HepG2 (cell line): ENCODE measurements at regions not wholly inside any gene's neighbourhood (a gene's known extent, or its start where the extent isn't known, plus 50 kb on each side); places are given as distances from the start of the nearest gene placed in this dataset.

ENCODE experiments used
- ATAC-seq: fragments of 200-7000 bp; cut with Tn5 transposase; 3 replicates; pipeline ENCODE4 v1.9.1; 2020; ENCODE audit warnings: mild to moderate bottlenecking, moderate library complexity
- BruUV-seq: library from RNA; stranded (reverse); fragments of 400-500 nt; replicated peaks from 2 replicates; lab custom pipeline; 2021; lab: Mats Ljungman, UMichigan
- CTCF ChIA-PET: fragments of 300-600 bp; formaldehyde crosslinking; extraction: SDS; loops from one replicate; lab custom pipeline; 2021; ENCODE audit warnings: low total read pairs, inconsistent platforms, low intra/inter-chr PET ratio; lab: Yijun Ruan, JAX
- POLR2A ChIA-PET: fragments of 350-600 bp; sonication (Branson Sonifier 250); formaldehyde crosslinking; loops from one replicate; lab custom pipeline; 2020; ENCODE audit warnings: antibody characterized with exemption, inconsistent platforms; lab: Yijun Ruan, JAX
- DNase-seq: peaks from one replicate; pipeline ENCODE4 v3.0.0-alpha.2; 2015; ENCODE audit warnings: low spot score
- FAIRE-seq: peaks from 3 replicates; lab custom pipeline; 2011; peaks lifted over from hg19 to GRCh38; lab: Jason Lieb, UNC
- H2AFZ ChIP-seq: one replicate; pipeline ENCODE4 v1.6.1; 2011; ENCODE audit warnings: low read length, inconsistent platforms
- H3K27ac ChIP-seq: fragments of 300-600 bp; 3 replicates; pipeline ENCODE4 v1.8.0; 2011; ENCODE audit warnings: mixed run types, mild to moderate bottlenecking, mixed read lengths, low read length, inconsistent platforms; ENCODE audit not compliant: insufficient read depth; ENCODE audit errors: extremely low read length
- H3K27me3 ChIP-seq, 2 experiments: fragments of 200-600 bp in 1 of 2; 2 replicates in 1 of 2; 3 replicates in 1 of 2; pipeline versions ENCODE4 v1.6.0 to v1.8.0; 2011; ENCODE audit warnings: low read length in 2 of 2, mild to moderate bottlenecking in 2 of 2, moderate library complexity in 2 of 2, inconsistent platforms in 1 of 2; ENCODE audit not compliant: insufficient read depth in 2 of 2, control insufficient read depth in 1 of 2
- H3K36me3 ChIP-seq, 2 experiments: fragments of 200-600 bp in 1 of 2; replicated peaks in 1 of 2; 2 replicates in 1 of 2; 3 replicates in 1 of 2; pipeline versions ENCODE4 v1.5.1 to v1.8.0; 2011; ENCODE audit warnings: low read length in 2 of 2, inconsistent platforms in 1 of 2; ENCODE audit not compliant: insufficient read depth in 2 of 2, control insufficient read depth in 1 of 2
- H3K4me1 ChIP-seq: 2 replicates; pipeline ENCODE4 v1.5.1; 2012; ENCODE audit warnings: low read length, inconsistent platforms; ENCODE audit not compliant: insufficient read depth
- H3K4me2 ChIP-seq: 2 replicates; pipeline ENCODE4 v1.6.0; 2011; ENCODE audit warnings: low read depth, low read length, inconsistent platforms
- H3K4me3 ChIP-seq, 3 experiments: fragments of 200-600 bp in 1 of 3; sonication (generic), shearing (Covaris generic) in 1 of 3; replicated peaks in 1 of 3; 2 replicates each; pipeline ENCODE4 v1.5.1; 2011 to 2016; ENCODE audit warnings: low read length in 3 of 3, inconsistent platforms in 2 of 3, low read depth in 2 of 3, mild to moderate bottlenecking in 2 of 3, control low read depth in 1 of 3, mixed read lengths in 1 of 3; ENCODE audit not compliant: insufficient read depth in 1 of 3
- H3K79me2 ChIP-seq: one replicate; pipeline ENCODE4 v1.6.1; 2011; ENCODE audit warnings: low read length, inconsistent platforms; ENCODE audit not compliant: insufficient read depth
- H3K9ac ChIP-seq: 2 replicates; pipeline ENCODE4 v1.6.0; 2011; ENCODE audit warnings: mild to moderate bottlenecking, low read depth, low read length, inconsistent platforms; ENCODE audit not compliant: insufficient read depth
- H3K9me3 ChIP-seq: 2 replicates; pipeline ENCODE4 v1.5.1; 2012; ENCODE audit warnings: mild to moderate bottlenecking, low read length
- H4K20me1 ChIP-seq: 2 replicates; pipeline ENCODE4 v1.6.0; 2011; ENCODE audit warnings: inconsistent platforms, mild to moderate bottlenecking, low read length, moderate library complexity; ENCODE audit not compliant: insufficient read depth
- CENPT ChIP-seq: sonication (generic); formaldehyde crosslinking; IDR thresholded peaks from 2 replicates; pipeline ENCODE4 v1.8.0; 2022; ENCODE audit warnings: low read depth, mild to moderate bottlenecking, moderate library complexity, missing genetic modification reagents
- CREM ChIP-seq, 2 experiments: sonication (generic) in 1 of 2; formaldehyde crosslinking in 1 of 2; IDR thresholded peaks; 2 replicates each; pipeline versions ENCODE4 v1.4.0 to v1.6.1; 2016 to 2020; ENCODE audit warnings: antibody characterized with exemption in 1 of 2, mild to moderate bottlenecking in 1 of 2, missing genetic modification reagents in 1 of 2
- IRX3 ChIP-seq: sonication (generic); formaldehyde crosslinking; IDR thresholded peaks from 2 replicates; pipeline ENCODE4 v1.8.1; 2023; ENCODE audit warnings: mild to moderate bottlenecking, low read depth, missing genetic modification reagents, borderline replicate concordance
- MAFF ChIP-seq: IDR thresholded peaks from 2 replicates; pipeline ENCODE4 v1.6.1; 2011; ENCODE audit warnings: low read depth, low read length, improper control_type of control experiment
- ZFP36 ChIP-seq: fragments of 150-350 bp; IDR thresholded peaks from 2 replicates; pipeline ENCODE4 v1.6.1; 2018; ENCODE audit warnings: borderline replicate concordance, low read length, low read depth; ENCODE audit not compliant: partially characterized antibody
- ZNF205 ChIP-seq: IDR thresholded peaks from 2 replicates; pipeline ENCODE4 v1.6.1; 2018; ENCODE audit warnings: missing biosample characterization, missing genetic modification reagents
- ZNF329 ChIP-seq: sonication (generic); formaldehyde crosslinking; IDR thresholded peaks from 2 replicates; pipeline ENCODE4 v1.9.0; 2021; ENCODE audit warnings: low read depth, mild to moderate bottlenecking, missing genetic modification reagents
- ZNF337 ChIP-seq: sonication (generic); formaldehyde crosslinking; IDR thresholded peaks from 2 replicates; pipeline ENCODE4 v1.5.1; 2020; ENCODE audit warnings: missing genetic modification reagents, low read depth, mild to moderate bottlenecking, borderline replicate concordance
- ZNF556 ChIP-seq: sonication (generic); formaldehyde crosslinking; IDR thresholded peaks from 2 replicates; pipeline ENCODE4 v1.4.0; 2020; ENCODE audit warnings: mild to moderate bottlenecking, missing genetic modification reagents, borderline replicate concordance
- ZNF709 ChIP-seq: sonication (generic); formaldehyde crosslinking; IDR thresholded peaks from 2 replicates; pipeline ENCODE4 v1.5.0; 2020; ENCODE audit warnings: mild to moderate bottlenecking, missing genetic modification reagents
- ZNF746 ChIP-seq: sonication (generic); formaldehyde crosslinking; IDR thresholded peaks from 2 replicates; pipeline ENCODE4 v1.8.0; 2022; ENCODE audit warnings: mild to moderate bottlenecking, missing genetic modification reagents
- WGBS: methylation state at CpG from one replicate; pipeline ENCODE4 v1.1.6; 2017; ENCODE audit warnings: low lambda C conversion rate; 5-methylcytosine and 5-hydroxymethylcytosine counted together
- in situ Hi-C: cut with HindIII; loops from 2 replicates; pipeline ENCODE4 v1.10.0; 2017; ENCODE audit warnings: low pct_unique_long_range_greater_than_20kb; ENCODE audit not compliant: extremely low pct_ligation_motif_present
- intact Hi-C: fragments of 100-400 bp; cut with micrococcal nuclease; formaldehyde crosslinking; loops from one replicate; pipeline ENCODE4 v1.10.0; 2022; ENCODE audit not compliant: unreplicated experiment
- TF ChIP-seq, protein P1 (sequence below): sonication (generic); formaldehyde crosslinking; IDR thresholded peaks from 2 replicates; pipeline ENCODE4 v1.8.0; 2022; ENCODE audit warnings: missing genetic modification reagents, mild to moderate bottlenecking, inconsistent platforms, borderline replicate concordance
- TF ChIP-seq, protein P2 (sequence below): sonication (generic); formaldehyde crosslinking; IDR thresholded peaks from 2 replicates; pipeline ENCODE4 v1.8.1; 2023; ENCODE audit warnings: mild to moderate bottlenecking, moderate library complexity, missing genetic modification reagents
- TF ChIP-seq, protein P3 (sequence below): sonication (generic); formaldehyde crosslinking; IDR thresholded peaks from 2 replicates; pipeline ENCODE4 v1.4.0; 2020; ENCODE audit warnings: missing genetic modification reagents, mild to moderate bottlenecking, borderline replicate concordance
- TF ChIP-seq, protein P4 (sequence below): sonication (generic); formaldehyde crosslinking; IDR thresholded peaks from 2 replicates; pipeline ENCODE4 v1.4.0; 2020; ENCODE audit warnings: mild to moderate bottlenecking, low read depth, missing genetic modification reagents

DNA sequence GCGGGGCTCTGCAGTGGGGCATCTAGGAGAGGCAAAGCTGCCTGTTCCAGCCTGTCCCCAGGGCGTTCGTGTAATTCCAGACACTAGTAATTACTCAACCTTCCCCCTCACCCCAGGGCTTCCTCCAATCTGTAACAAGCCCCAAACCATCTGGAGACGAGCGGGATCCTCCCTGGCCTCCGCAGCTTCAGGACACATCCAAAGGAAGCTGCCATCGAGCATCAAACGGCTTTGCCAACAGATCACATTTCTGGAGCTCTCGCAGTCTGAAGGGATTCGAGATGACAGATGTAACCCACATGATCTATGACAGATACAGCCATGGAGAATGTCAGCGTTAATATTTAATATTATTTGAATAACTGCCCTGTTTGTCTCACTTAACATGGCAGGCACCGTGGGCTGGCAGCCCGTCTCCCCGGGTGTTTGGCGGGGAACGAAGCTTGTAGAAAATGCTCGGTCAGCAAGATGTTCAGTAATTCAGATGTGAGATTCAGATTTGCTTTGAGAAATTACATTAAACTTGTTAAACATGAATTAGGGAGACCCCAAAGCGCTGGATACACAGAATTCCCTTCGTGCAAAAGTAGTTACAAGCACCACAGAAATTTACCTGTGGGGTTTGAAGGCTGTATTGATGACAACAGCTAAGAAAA lies 108.5 kb upstream of the C7orf33 start (continued):
- TF ChIP-seq ZNF205 (CRISPR knock-in tag) = no peak
- TF ChIP-seq ZNF746 (CRISPR knock-in tag) = no peak
- TF ChIP-seq MAFF = peak; percentile 79

DNA sequence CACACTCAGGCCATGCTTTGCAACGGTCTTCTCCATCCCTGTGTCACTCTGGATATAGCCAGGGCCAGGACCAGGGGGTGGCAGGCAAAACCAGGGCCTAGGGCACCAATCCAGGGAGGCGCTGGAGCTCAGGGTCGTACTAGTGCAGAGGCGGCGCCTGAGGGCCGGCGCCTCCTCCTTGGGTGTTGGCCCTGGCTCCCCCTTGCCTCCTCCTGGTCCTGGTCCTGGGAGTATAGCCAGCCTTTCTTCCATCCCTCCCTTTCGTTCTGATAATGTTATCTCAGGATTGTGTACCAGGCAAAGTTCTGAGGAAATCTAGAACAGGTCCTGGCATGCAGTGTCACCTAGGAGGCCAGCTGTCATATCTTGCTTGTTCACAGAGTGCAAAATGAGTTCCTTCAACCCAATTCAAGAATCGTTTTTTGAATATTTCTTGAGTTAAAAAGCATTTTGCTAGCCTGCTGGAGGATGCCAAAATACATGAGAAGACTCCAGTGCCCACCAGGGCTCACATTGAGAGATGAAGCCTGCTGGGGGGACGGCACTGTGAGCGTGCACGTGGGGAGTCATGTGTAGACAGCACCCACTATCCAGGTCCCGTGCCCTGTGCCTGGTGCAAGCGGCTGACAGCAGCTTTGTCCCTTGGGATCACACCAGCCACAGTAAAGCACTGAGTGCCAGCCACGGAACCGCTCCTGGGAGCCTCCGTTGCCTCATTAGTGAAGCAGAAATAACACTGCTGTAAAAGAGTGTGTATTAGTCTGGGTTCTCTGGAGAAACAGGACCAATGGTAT lies 106.9 kb upstream of the C7orf33 start:
- Histone ChIP-seq H3K36me3 (no peaks in the 10 kb centered on the region), H3K79me2 (no peaks in the 10 kb centered on the region), H3K9ac (no peak overlapping the region), H3K4me3 (no peak overlapping the region), H2AFZ (no peak overlapping the region), H3K4me1 (peaks cover 34% of the 10 kb centered on the region), H4K20me1 (no peaks in the 10 kb centered on the region), H3K9me3 (no peaks in the 10 kb centered on the region), H3K27me3 (peaks cover 0 to 6% of the 10 kb centered on the region in 2 experiments; a peak in 1 of 5 replicates), H3K4me2 (no peak overlapping the region), H3K27ac (no peak overlapping the region)
- DNase-seq (no peak), FAIRE-seq (no peak), ATAC-seq (no peak)
- ChIA-PET POLR2A (no interaction called here), CTCF (no interaction called here)
- intact Hi-C loops (no loop called here), in situ Hi-C loops (loop anchor here (10.0 kb wide), 1 partner anchor 219 kb away; no protein-coding TSS in a partner anchor)
- BruUV-seq = no TSS peak
- 49% methylated on average over 11 of the region's 17 CpGs for WGBS
- no peak for TF ChIP-seq CREM (IDR thresholded peaks at IDR 0.05)
- TF ChIP-seq CREM (CRISPR knock-in tag; IDR thresholded peaks at IDR 0.05) = no peak
- TF ChIP-seq, protein P1, sequence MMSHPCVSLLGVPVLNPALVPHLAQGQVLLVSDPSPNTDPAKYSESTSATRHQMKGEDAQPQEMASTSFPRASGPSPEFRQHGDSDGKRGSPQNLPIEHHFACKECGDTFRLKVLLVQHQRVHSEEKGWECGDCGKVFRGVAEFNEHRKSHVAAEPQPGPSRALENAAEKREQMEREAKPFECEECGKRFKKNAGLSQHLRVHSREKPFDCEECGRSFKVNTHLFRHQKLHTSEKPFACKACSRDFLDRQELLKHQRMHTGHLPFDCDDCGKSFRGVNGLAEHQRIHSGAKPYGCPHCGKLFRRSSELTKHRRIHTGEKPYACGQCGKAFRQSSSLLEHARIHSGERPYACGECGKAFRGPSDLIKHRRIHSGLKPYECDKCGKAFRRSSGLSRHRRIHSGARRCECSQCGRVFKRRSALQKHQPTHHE (CRISPR knock-in tag) = no peak
- TF ChIP-seq ZFP36 = no peak
- no peak for TF ChIP-seq ZNF709 (CRISPR knock-in tag)
- TF ChIP-seq ZNF556 (CRISPR knock-in tag) = no peak
- TF ChIP-seq ZNF337 = no peak
- TF ChIP-seq, protein P2, sequence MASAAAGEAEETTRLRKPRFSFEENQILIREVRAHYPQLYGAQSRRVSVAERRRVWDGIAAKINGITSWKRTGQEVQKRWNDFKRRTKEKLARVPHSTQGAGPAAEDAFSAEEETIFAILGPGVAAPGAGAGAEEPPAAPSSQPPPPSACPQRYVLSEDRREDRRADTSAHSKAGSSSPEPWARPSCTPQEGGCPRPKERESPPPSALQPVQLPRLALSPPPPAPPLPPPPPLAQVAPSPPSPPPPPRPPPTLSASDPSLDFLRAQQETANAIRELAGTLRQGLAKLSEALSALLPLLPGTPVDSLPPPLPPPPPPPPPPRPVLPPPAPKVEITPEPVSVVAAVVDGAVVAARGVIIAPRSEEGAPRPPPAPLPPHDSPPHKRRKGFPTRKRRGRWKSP (CRISPR knock-in tag) = no peak
- TF ChIP-seq CENPT (CRISPR knock-in tag) = no peak
- no peak for TF ChIP-seq IRX3 (CRISPR knock-in tag)
- TF ChIP-seq, protein P3, sequence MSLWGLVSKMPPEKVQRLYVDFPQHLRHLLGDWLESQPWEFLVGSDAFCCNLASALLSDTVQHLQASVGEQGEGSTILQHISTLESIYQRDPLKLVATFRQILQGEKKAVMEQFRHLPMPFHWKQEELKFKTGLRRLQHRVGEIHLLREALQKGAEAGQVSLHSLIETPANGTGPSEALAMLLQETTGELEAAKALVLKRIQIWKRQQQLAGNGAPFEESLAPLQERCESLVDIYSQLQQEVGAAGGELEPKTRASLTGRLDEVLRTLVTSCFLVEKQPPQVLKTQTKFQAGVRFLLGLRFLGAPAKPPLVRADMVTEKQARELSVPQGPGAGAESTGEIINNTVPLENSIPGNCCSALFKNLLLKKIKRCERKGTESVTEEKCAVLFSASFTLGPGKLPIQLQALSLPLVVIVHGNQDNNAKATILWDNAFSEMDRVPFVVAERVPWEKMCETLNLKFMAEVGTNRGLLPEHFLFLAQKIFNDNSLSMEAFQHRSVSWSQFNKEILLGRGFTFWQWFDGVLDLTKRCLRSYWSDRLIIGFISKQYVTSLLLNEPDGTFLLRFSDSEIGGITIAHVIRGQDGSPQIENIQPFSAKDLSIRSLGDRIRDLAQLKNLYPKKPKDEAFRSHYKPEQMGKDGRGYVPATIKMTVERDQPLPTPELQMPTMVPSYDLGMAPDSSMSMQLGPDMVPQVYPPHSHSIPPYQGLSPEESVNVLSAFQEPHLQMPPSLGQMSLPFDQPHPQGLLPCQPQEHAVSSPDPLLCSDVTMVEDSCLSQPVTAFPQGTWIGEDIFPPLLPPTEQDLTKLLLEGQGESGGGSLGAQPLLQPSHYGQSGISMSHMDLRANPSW (CRISPR knock-in tag) = no peak
- TF ChIP-seq, protein P4, sequence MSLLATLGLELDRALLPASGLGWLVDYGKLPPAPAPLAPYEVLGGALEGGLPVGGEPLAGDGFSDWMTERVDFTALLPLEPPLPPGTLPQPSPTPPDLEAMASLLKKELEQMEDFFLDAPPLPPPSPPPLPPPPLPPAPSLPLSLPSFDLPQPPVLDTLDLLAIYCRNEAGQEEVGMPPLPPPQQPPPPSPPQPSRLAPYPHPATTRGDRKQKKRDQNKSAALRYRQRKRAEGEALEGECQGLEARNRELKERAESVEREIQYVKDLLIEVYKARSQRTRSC = no peak
- no peak for TF ChIP-seq ZNF329 (CRISPR knock-in tag)
